ENCODE measurements at regions not wholly inside any gene's neighbourhood (a gene's known extent, or its start where the extent isn't known, plus 50 kb on each side); places are given as distances from the start of the nearest gene placed in this dataset.

GRCh38 chr21:25501996-25502665 is 105.2 kb downstream of the MRPL39 start:
- WGBS, result 67% methylated on average over 1 of the region's 1 CpG
- Histone ChIP-seq H3K27ac (ENCODE audit: low read length, poor library complexity, severe bottlenecking) (no peak overlapping the region), H2AK5ac (ENCODE audit: low read length, severe bottlenecking) (no peak overlapping the region), H3K14ac (ENCODE audit: low read length in 2 of 2) (no peak overlapping the region), H2BK120ac (ENCODE audit: low read depth, low read length) (no peak overlapping the region), H3K4me2 (ENCODE audit: low read length, poor library complexity, severe bottlenecking) (no peak overlapping the region), H3K4me1 (ENCODE audit: control insufficient read depth, insufficient read depth, low read depth, low read length) (no peaks in the 10 kb centered on the region), H3K18ac (ENCODE audit: low read depth in 1 of 2, low read length in 2 of 2) (no peak overlapping the region), H3K4me3 (ENCODE audit: insufficient read depth in 1 of 2, low read depth in 1 of 2, low read length in 2 of 2) (no peak overlapping the region), H3K79me1 (replicated peaks; ENCODE audit: low read length, poor library complexity, severe bottlenecking) (no peaks in the 10 kb centered on the region), H4K91ac (ENCODE audit: low read length) (no peak overlapping the region), H2AFZ (ENCODE audit: low read depth, low read length) (no peak overlapping the region), H3K4ac (ENCODE audit: low read depth in 1 of 2, low read length in 2 of 2) (no peak overlapping the region), H3K9me3 (ENCODE audit: control insufficient read depth, low read length) (no peaks in the 10 kb centered on the region), H4K8ac (ENCODE audit: low read length) (no peak overlapping the region), H2BK12ac (ENCODE audit: low read length in 2 of 2) (no peak overlapping the region), H3K27me3 (ENCODE audit: control insufficient read depth in 1 of 2, insufficient read depth in 1 of 2, low read length in 2 of 2) (no peaks in the 10 kb centered on the region), H2BK15ac (ENCODE audit: low read depth, poor library complexity, severe bottlenecking) (no peak overlapping the region), H3K23ac (ENCODE audit: low read length in 2 of 2) (no peak overlapping the region), H3K36me3 (ENCODE audit: control insufficient read depth in 1 of 2, insufficient read depth in 2 of 2, low read depth in 1 of 2, low read length in 2 of 2) (no peaks in the 10 kb centered on the region), H2BK5ac (ENCODE audit: low read depth, low read length, poor library complexity, severe bottlenecking) (no peak overlapping the region), H3K9ac (ENCODE audit: low read length) (no peak overlapping the region)
- no peak for DNase-seq

GRCh38 chr21:25501462-25501861 is 105.8 kb downstream of the MRPL39 start:
- Histone ChIP-seq H2BK12ac (ENCODE audit: low read length in 2 of 2) (no peak overlapping the region), H3K4me2 (ENCODE audit: low read length, poor library complexity, severe bottlenecking) (no peak overlapping the region), H3K4ac (ENCODE audit: low read depth in 1 of 2, low read length in 2 of 2) (no peak overlapping the region), H2AFZ (ENCODE audit: low read depth, low read length) (no peak overlapping the region), H2AK5ac (ENCODE audit: low read length, severe bottlenecking) (no peak overlapping the region), H3K18ac (ENCODE audit: low read depth in 1 of 2, low read length in 2 of 2) (no peak overlapping the region), H3K14ac (ENCODE audit: low read length in 2 of 2) (no peak overlapping the region), H3K36me3 (ENCODE audit: control insufficient read depth in 1 of 2, insufficient read depth in 2 of 2, low read depth in 1 of 2, low read length in 2 of 2) (no peaks in the 10 kb centered on the region), H3K9ac (ENCODE audit: low read length) (no peak overlapping the region), H3K4me3 (ENCODE audit: insufficient read depth in 1 of 2, low read depth in 1 of 2, low read length in 2 of 2) (no peak overlapping the region), H3K27me3 (ENCODE audit: control insufficient read depth in 1 of 2, insufficient read depth in 1 of 2, low read length in 2 of 2) (no peaks in the 10 kb centered on the region), H2BK120ac (ENCODE audit: low read depth, low read length) (no peak overlapping the region), H4K8ac (ENCODE audit: low read length) (no peak overlapping the region), H3K4me1 (ENCODE audit: control insufficient read depth, insufficient read depth, low read depth, low read length) (no peaks in the 10 kb centered on the region), H2BK15ac (ENCODE audit: low read depth, poor library complexity, severe bottlenecking) (no peak overlapping the region), H3K9me3 (ENCODE audit: control insufficient read depth, low read length) (no peaks in the 10 kb centered on the region), H3K79me1 (replicated peaks; ENCODE audit: low read length, poor library complexity, severe bottlenecking) (no peaks in the 10 kb centered on the region), H3K23ac (ENCODE audit: low read length in 2 of 2) (no peak overlapping the region), H2BK5ac (ENCODE audit: low read depth, low read length, poor library complexity, severe bottlenecking) (no peak overlapping the region), H4K91ac (ENCODE audit: low read length) (no peak overlapping the region), H3K27ac (ENCODE audit: low read length, poor library complexity, severe bottlenecking) (no peak overlapping the region)
- no peak for DNase-seq
- no CpG with 5 or more reads among the region's 2 CpGs for WGBS

DNA sequence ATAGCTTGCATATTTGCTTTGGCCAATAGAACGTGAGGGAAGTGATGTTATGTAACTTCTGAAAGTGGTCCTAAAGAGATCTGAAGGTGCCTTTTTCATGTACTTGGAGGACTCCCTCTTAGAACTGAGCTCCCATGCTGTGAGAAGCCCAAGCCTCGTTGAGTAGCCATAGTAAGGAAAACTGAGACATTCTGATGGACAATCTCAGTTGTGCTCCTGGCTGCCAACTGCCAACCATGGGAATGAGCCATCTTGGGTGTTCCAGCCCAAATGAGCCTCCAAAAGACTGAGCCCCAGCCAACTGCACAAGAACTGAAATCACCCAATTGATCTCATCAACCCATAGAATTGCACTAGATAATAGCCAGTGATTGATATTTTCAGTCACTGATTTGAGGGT is 106.7 kb downstream of the MRPL39 start:
- Histone ChIP-seq H3K4me3 (ENCODE audit: insufficient read depth in 1 of 2, low read depth in 1 of 2, low read length in 2 of 2) (no peak overlapping the region), H3K4me2 (ENCODE audit: low read length, poor library complexity, severe bottlenecking) (no peak overlapping the region), H4K91ac (ENCODE audit: low read length) (no peak overlapping the region), H3K36me3 (ENCODE audit: control insufficient read depth in 1 of 2, insufficient read depth in 2 of 2, low read depth in 1 of 2, low read length in 2 of 2) (no peaks in the 10 kb centered on the region), H2BK12ac (ENCODE audit: low read length in 2 of 2) (no peak overlapping the region), H2AK5ac (ENCODE audit: low read length, severe bottlenecking) (no peak overlapping the region), H2BK15ac (ENCODE audit: low read depth, poor library complexity, severe bottlenecking) (no peak overlapping the region), H4K8ac (ENCODE audit: low read length) (no peak overlapping the region), H3K27me3 (ENCODE audit: control insufficient read depth in 1 of 2, insufficient read depth in 1 of 2, low read length in 2 of 2) (no peaks in the 10 kb centered on the region), H2BK5ac (ENCODE audit: low read depth, low read length, poor library complexity, severe bottlenecking) (no peak overlapping the region), H2AFZ (ENCODE audit: low read depth, low read length) (no peak overlapping the region), H3K27ac (ENCODE audit: low read length, poor library complexity, severe bottlenecking) (no peak overlapping the region), H2BK120ac (ENCODE audit: low read depth, low read length) (no peak overlapping the region), H3K4ac (ENCODE audit: low read depth in 1 of 2, low read length in 2 of 2) (no peak overlapping the region), H3K18ac (ENCODE audit: low read depth in 1 of 2, low read length in 2 of 2) (no peak overlapping the region), H3K79me1 (replicated peaks; ENCODE audit: low read length, poor library complexity, severe bottlenecking) (no peaks in the 10 kb centered on the region), H3K9ac (ENCODE audit: low read length) (no peak overlapping the region), H3K14ac (ENCODE audit: low read length in 2 of 2) (no peak overlapping the region), H3K4me1 (ENCODE audit: control insufficient read depth, insufficient read depth, low read depth, low read length) (no peaks in the 10 kb centered on the region), H3K23ac (ENCODE audit: low read length in 2 of 2) (no peak overlapping the region), H3K9me3 (ENCODE audit: control insufficient read depth, low read length) (no peaks in the 10 kb centered on the region)
- no peak for DNase-seq
- 44% methylated on average over 2 of the region's 2 CpGs for WGBS

DNA sequence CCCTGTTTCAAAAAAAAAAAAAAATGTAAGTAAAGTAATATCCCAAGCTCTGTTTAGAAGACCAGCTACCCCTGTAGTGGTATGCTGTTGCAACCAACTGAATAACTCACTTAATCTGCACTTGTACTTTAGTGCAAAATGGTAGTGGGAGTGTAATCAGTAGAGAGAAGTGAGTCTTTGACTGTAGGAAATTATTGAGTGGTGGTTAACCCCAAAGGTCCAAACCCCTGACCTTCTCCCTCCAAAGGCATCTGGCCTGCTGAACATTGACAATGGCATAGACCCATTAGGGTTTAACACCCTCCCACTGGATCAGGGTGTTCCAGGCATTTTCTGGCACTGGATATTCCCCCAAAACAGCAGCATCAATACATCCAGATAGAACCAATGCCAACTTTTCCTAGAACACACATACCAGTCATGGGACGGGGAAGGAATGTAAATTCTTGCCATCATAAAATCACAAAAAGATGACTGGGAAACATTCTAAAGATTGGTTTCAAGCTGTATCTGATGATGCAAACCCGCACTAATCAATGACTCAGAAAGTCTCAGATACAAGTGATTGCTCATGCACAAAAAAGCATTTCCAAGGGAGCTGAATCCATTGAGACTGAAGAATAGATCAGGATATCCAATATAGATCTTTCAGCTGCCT is 110.3 kb downstream of the MRPL39 start:
- no peak for DNase-seq
- Histone ChIP-seq H3K18ac (ENCODE audit: low read depth in 1 of 2, low read length in 2 of 2) (no peak overlapping the region), H3K9me3 (ENCODE audit: control insufficient read depth, low read length) (no peaks in the 10 kb centered on the region), H3K23ac (ENCODE audit: low read length in 2 of 2) (no peak overlapping the region), H3K27me3 (ENCODE audit: control insufficient read depth in 1 of 2, insufficient read depth in 1 of 2, low read length in 2 of 2) (no peaks in the 10 kb centered on the region), H2BK5ac (ENCODE audit: low read depth, low read length, poor library complexity, severe bottlenecking) (no peak overlapping the region), H4K8ac (ENCODE audit: low read length) (no peak overlapping the region), H3K4me3 (ENCODE audit: insufficient read depth in 1 of 2, low read depth in 1 of 2, low read length in 2 of 2) (no peak overlapping the region), H2BK120ac (ENCODE audit: low read depth, low read length) (no peak overlapping the region), H3K14ac (ENCODE audit: low read length in 2 of 2) (no peak overlapping the region), H2AFZ (ENCODE audit: low read depth, low read length) (no peak overlapping the region), H3K36me3 (ENCODE audit: control insufficient read depth in 1 of 2, insufficient read depth in 2 of 2, low read depth in 1 of 2, low read length in 2 of 2) (no peaks in the 10 kb centered on the region), H4K91ac (ENCODE audit: low read length) (no peak overlapping the region), H3K27ac (ENCODE audit: low read length, poor library complexity, severe bottlenecking) (no peak overlapping the region), H2AK5ac (ENCODE audit: low read length, severe bottlenecking) (no peak overlapping the region), H3K9ac (ENCODE audit: low read length) (no peak overlapping the region), H2BK12ac (ENCODE audit: low read length in 2 of 2) (no peak overlapping the region), H2BK15ac (ENCODE audit: low read depth, poor library complexity, severe bottlenecking) (no peak overlapping the region), H3K4ac (ENCODE audit: low read depth in 1 of 2, low read length in 2 of 2) (no peak overlapping the region), H3K4me1 (ENCODE audit: control insufficient read depth, insufficient read depth, low read depth, low read length) (no peaks in the 10 kb centered on the region), H3K79me1 (replicated peaks; ENCODE audit: low read length, poor library complexity, severe bottlenecking) (no peaks in the 10 kb centered on the region), H3K4me2 (ENCODE audit: low read length, poor library complexity, severe bottlenecking) (no peak overlapping the region)
- 88% methylated on average over 2 of the region's 2 CpGs for WGBS

Data from mesenchymal stem cell (in vitro differentiated cells and primary cell).